Frontal cortex (tissue), 4 donors: ENCODE measurements at regions not wholly inside any gene's neighbourhood (a gene's known extent, or its start where the extent isn't known, plus 50 kb on each side); places are given as distances from the start of the nearest gene placed in this dataset. TPM values are rescaled to one million over a fixed set of nuclear protein-coding genes. Genes with fewer than 3 reads are reported as not detected.

Source experiments
- DNase-seq, 2 donors: peaks; one replicate each; pipeline ENCODE4 v3.0.0; 2012; ENCODE audit warnings: low spot score in 2 of 2
- FAIRE-seq: peaks from 2 replicates; lab custom pipeline; 2012; peaks lifted over from hg19 to GRCh38; lab: Jason Lieb, UNC
- small RNA-seq: library from RNA; depleted of rRNA; stranded (forward); fragments of <200 nt; gene quantifications from one replicate; pipeline ENCODE3, GENCODE V24; 2014
- donor health status: control.
- donor health status: control.
- donor health status: control.

DNA sequence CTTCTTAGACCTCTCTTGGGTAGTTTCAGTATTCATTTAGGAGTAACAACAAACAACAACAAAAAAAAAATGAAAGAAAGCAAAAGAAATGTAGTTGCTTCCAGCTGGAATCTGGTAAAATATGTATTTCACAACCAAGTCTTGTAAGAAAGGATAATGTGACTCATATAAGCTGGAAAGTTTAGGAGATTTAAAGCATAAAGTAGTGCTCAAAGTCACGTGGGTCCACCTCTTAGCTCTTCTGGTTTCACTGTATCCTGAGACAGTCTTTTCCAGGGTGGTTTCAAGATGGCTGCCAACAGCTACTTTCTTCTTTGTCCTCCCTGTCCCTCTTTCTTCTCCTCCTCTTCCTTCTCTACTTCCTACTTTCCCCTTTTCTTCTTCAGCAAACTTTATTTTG is 69.5 kb upstream of the CDK13 start:
- DNase-seq (no peak), FAIRE-seq (no peak)

DNA sequence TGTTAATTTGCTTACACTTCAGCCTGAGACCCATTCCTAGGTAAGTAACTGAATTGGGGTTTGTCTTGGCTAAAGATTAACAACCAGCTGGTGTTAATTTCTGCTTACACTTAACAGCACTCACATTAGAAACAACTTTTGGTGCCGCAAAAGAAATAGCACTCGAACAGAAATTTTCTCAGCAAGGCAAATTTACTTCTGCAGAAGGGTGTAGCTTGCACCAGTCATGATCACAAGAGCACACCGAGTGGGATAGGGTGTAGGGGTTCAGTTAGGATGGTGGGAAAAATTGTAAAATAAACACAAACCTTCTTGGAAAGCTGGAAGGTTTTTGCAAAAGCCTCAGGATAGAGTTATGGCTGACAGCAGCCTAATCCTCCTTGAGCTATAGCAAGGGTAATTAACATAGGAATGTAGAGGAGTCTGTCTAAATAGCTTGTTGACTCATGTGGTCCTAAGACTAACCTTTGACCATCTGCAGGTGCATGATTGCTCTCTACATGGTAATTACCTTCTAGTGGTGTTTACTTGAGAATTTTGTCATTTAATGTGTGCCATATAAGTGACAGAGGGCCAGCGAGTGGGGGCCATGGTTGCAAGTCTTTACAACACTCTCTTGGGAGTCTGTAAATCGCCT is 67.8 kb upstream of the CDK13 start:
- FAIRE-seq (no peak), DNase-seq (no peak)

DNA sequence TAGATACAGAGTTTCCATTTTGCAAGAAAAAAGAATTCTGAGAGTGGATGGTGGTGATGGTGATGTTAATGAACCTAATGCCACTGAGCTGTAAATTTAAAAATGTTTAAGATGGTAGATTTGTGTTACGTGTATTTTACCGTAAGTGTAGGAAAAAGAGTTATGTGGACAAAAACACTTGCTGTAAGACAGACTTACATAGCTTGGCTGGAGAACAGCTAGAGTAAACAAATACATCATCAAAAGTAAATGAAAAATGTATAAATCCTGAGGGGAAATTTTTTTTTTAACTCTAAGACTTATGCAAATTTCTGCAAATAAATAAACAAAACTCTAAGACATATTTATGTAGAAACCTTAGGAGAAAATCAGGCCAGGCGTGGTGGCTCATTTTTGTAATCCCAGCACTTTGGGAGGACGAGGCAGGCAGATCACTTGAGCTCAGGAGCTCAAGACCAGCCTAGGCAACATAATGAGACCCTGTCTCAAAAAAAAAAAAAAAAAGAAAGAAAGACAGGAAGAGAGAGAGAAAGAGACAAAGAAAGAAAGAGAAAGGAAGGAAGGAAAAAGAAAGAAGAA is 66.2 kb upstream of the CDK13 start:
- no peak for DNase-seq
- no peak for FAIRE-seq

- FAIRE-seq (no peak), DNase-seq (no peak)
Measured at GRCh38 chr7:39888171-39888853, 61.7 kb upstream of the CDK13 start.

DNA sequence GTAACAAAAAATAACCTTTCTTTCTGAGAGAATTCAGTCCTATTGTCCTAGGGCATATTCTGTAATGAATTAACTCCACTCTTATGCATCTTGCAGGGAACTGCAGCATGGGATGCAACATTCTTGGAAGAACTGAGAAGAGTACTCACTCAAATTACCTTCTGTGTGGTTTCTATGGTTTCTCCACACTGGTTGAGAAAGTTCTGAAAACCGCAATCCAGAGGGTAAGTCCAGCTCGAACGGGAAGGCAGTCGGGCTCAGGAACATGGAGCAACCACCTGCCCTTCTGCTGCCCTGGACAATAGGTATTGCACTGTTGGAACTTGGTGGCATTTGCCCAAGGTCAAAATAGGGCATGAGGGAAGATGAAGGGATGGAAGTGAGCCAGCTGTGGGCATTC is 59.6 kb upstream of the CDK13 start:
- no peak for DNase-seq
- FAIRE-seq, result no peak

DNA sequence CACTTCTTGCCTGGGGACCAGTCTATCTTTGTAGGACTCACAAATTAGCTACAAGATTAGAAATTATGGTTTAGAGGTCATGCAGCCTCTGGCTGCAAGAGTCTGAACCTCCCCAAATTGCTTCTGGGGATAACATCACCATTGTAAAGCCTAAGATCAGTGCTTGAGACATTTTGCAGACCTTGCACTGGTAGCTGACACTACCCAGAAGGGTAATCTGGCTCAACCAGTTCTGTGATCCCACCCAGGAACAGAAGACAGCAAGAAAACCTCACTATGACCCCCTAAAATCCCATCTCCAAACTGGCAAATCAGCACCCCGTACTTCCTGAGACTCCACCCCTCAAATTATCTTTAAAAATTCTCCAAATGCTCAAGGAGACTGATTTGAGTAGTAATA is 58.2 kb upstream of the CDK13 start:
- DNase-seq (no peak), FAIRE-seq (no peak)

- no peak for DNase-seq
- no peak for FAIRE-seq
Measured at GRCh38 chr7:39892361-39892760, 57.7 kb upstream of the CDK13 start.

DNA sequence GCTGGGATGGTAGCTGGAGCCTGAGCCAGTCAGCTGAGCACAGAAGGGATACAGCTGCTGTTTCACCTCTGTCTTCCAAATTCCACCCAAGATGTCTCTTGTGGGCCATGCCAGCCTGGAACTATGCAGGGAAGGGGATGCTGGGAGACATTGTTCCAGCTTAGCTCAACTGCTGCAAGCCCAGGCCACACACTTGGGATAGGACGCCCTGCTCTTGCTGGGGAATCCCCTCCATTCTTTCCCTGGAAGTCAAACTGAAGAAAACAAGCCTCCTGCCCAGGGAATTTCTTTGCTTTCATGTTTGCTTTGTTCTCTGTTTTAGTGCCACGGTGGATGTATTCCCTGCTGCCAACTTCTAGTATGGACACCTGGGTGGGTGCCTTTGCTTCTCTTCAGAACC is 55.2 kb upstream of the CDK13 start:
- no peak for DNase-seq
- FAIRE-seq, result no peak

GRCh38 chr7:39896840-39897239 is 53.2 kb upstream of the CDK13 start:
- FAIRE-seq (no peak), DNase-seq (no peak)

DNA sequence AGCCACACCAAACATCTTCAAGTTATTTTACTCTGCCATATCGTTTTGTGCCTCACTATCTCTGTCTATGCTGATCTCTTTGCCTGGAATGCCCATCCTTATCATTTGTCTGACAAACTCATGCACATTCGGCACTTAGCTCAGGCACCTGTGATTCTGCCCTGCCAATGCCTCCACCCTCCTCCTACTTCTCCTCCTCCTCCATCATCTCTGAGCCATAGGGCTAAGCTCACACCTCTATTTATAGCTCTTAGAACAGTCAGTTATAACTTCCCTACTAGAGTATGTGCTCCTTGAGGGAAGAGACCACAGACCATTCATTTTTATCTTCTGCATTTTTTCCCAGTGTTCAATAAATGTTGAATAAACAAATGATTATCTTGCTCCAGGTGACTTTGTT is 51.2 kb upstream of the CDK13 start:
- DNase-seq, result no peak
- FAIRE-seq, result no peak

Small RNAs in the stretch of these regions (small RNA-seq; reads per million reads assigned to genes)
- gene RN7SL496P (not detected), gene RNU6-719P (not detected)
